ENCODE measurements at regions not wholly inside any gene's neighbourhood (a gene's known extent, or its start where the extent isn't known, plus 50 kb on each side); places are given as distances from the start of the nearest gene placed in this dataset.

DNA sequence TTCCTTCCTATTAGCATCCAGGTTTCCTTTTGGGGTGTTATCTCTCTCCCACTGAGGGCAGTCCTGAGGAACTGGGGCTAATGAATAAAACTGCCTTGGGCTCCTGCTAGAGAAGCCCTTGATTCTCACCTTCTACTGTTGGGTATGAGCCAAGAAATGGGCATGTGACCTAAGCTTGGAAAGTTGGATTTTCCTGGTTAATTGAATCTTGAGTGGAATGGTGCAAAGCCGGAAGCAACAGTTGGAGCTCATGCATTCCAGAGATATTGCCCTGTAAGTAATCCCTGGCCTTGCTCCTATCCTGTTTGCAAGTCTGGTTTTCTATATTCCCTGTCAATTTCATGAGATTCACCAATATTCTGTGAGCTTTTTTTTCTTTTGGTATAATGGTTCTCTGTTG, 158.5 kb upstream of the ELL2 start (continued):
- TF ChIP-seq, protein P1, sequence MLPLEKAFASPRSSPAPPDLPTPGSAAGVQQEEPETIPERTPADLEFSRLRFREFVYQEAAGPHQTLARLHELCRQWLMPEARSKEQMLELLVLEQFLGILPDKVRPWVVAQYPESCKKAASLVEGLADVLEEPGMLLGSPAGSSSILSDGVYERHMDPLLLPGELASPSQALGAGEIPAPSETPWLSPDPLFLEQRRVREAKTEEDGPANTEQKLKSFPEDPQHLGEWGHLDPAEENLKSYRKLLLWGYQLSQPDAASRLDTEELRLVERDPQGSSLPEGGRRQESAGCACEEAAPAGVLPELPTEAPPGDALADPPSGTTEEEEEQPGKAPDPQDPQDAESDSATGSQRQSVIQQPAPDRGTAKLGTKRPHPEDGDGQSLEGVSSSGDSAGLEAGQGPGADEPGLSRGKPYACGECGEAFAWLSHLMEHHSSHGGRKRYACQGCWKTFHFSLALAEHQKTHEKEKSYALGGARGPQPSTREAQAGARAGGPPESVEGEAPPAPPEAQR (CRISPR knock-in tag; IDR thresholded peaks at IDR 0.05) = no peak
- TF ChIP-seq FOXP1 (CRISPR knock-in tag; IDR thresholded peaks at IDR 0.05; ENCODE audit: borderline replicate concordance) = no peak
- TF ChIP-seq HMGA2 (CRISPR knock-in tag; IDR thresholded peaks at IDR 0.05) = no peak
- no peak for TF ChIP-seq NFYB (CRISPR knock-in tag; conservative IDR thresholded peaks at IDR 0.05; ENCODE audit: low read depth)
- no peak for TF ChIP-seq GTF2I (CRISPR knock-in tag; conservative IDR thresholded peaks at IDR 0.05)
- TF ChIP-seq ZBTB21 (CRISPR knock-in tag; IDR thresholded peaks at IDR 0.05; ENCODE audit: borderline replicate concordance) = no peak

GRCh38 chr5:96117771-96118651, 156.4 kb upstream of the ELL2 start:
- no peak for DNase-seq (ENCODE audit: low spot score)
- POLR2A ChIA-PET = no interaction called here
- H3K4me3 Mint-ChIP-seq = no peak overlapping the region

More at GRCh38 chr5:96117771-96118651, 156.4 kb upstream of the ELL2 start:
- peaks cover 12% of the 10 kb centered on the region for H3K4me1 Mint-ChIP-seq
- TF ChIP-seq ATF2 (CRISPR knock-in tag; IDR thresholded peaks at IDR 0.05; ENCODE audit: borderline replicate concordance, low read depth) = no peak
- no peak for TF ChIP-seq ATF3 (CRISPR knock-in tag; conservative IDR thresholded peaks at IDR 0.05)
- TF ChIP-seq NR3C1 (CRISPR knock-in tag; conservative IDR thresholded peaks at IDR 0.05; ENCODE audit: low read depth) = no peak
- TF ChIP-seq USF1 (CRISPR knock-in tag; IDR thresholded peaks at IDR 0.05) = no peak
- TF ChIP-seq, protein P2, sequence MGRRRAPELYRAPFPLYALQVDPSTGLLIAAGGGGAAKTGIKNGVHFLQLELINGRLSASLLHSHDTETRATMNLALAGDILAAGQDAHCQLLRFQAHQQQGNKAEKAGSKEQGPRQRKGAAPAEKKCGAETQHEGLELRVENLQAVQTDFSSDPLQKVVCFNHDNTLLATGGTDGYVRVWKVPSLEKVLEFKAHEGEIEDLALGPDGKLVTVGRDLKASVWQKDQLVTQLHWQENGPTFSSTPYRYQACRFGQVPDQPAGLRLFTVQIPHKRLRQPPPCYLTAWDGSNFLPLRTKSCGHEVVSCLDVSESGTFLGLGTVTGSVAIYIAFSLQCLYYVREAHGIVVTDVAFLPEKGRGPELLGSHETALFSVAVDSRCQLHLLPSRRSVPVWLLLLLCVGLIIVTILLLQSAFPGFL (CRISPR knock-in tag; IDR thresholded peaks at IDR 0.05; ENCODE audit: borderline replicate concordance) = no peak
- TF ChIP-seq OVOL2 (CRISPR knock-in tag; IDR thresholded peaks at IDR 0.05; ENCODE audit: borderline replicate concordance) = no peak
- TF ChIP-seq ZNF671 (CRISPR knock-in tag; IDR thresholded peaks at IDR 0.05) = no peak
- TF ChIP-seq, protein P3, sequence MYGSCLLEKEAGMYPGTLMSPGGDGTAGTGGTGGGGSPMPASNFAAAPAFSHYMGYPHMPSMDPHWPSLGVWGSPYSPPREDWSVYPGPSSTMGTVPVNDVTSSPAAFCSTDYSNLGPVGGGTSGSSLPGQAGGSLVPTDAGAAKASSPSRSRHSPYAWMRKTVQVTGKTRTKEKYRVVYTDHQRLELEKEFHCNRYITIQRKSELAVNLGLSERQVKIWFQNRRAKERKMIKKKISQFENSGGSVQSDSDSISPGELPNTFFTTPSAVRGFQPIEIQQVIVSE (CRISPR knock-in tag; IDR thresholded peaks at IDR 0.05; ENCODE audit: borderline replicate concordance) = no peak
- TF ChIP-seq SP1 (CRISPR knock-in tag; conservative IDR thresholded peaks at IDR 0.05) = no peak
- H3K36me3 Mint-ChIP-seq = no peaks in the 10 kb centered on the region
- ATAC-seq = no peak
- H3K27ac Mint-ChIP-seq = no peak overlapping the region
- CTCF ChIA-PET = no interaction called here
- H3K9me3 Mint-ChIP-seq = no peaks in the 10 kb centered on the region
- H3K27me3 Mint-ChIP-seq (ENCODE audit: low read depth) = no peaks in the 10 kb centered on the region
